Fibroblast of peridontal ligament (primary cell): ENCODE measurements at regions not wholly inside any gene's neighbourhood (a gene's known extent, or its start where the extent isn't known, plus 50 kb on each side); places are given as distances from the start of the nearest gene placed in this dataset.
"Not testable (repeated sequence)": the region's sequence is repeated elsewhere in the genome, so short reads cannot be mapped to it uniquely, and the experiment has no call there.

Experiments used
- DNase-seq: peaks from one replicate; pipeline ENCODE4 v3.0.0-alpha.2; 2010; ENCODE audit errors: extremely low read depth

DNA sequence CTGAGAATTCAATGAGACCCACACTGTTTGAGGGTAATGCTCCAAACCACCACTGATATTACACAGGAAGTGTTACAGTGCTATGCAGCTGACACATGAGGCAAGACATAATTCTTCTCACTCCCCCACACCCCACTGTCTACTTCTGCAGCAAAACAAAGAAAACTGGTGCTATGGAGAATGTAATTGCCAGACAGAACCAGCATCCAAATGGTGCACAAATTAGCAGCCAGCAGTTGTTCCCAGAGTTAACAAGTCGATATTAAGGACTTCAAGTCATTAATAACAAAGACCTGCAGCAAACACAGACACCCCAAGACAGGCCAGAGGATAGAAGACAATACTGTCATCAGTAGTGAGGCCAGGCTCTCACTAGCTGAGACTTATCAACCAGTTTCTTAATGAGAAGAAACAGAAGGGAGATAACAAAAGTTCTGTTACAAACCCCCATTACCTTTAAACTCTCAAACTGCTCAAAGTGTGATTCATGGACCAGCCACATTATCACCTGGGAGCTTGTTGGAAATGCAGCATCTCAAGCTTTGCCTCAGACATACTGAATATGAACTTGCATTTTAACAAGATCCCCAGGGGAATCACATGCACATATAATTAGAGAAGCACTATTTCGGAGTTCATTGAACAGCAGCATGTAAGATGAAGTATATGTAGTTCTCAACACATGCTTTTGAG, 58.7 kb upstream of the FNDC3B start:
- DNase-seq, result no peak

DNA sequence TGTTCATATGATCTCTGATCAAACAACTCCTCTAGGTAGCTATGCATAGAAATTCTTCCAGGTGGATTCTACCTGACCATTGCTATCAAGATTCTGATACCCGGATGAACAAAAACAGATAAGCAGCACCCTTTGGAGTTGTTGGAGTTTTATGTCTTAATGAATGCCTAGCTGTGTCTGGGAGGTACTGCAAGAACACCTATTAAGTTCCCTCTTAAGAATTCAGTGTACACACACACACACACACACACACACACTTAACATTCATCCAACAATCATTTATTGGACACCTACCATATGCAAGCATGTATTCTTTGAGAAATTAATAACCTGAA, 58.1 kb upstream of the FNDC3B start:
- DNase-seq, result no peak

DNA sequence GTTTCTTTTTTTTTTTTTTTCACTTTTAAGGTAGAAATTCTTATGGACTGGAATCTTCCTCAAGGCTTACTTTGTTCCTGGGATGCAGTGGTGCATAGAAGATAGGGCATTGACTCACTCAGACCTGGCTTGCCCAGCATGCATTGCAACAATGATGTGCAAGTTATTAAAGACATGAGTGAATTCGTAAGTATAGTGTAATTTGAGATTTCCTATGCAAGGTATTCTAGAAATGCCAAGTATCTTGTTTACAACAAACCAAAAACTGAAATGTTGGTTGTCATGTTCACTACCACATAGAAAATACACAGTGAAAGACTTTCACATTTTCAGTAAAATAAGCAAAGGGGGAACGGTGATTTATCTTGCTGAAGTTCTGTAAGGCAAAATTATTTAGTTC, 56.5 kb upstream of the FNDC3B start:
- DNase-seq, result peak; percentile 80

DNA sequence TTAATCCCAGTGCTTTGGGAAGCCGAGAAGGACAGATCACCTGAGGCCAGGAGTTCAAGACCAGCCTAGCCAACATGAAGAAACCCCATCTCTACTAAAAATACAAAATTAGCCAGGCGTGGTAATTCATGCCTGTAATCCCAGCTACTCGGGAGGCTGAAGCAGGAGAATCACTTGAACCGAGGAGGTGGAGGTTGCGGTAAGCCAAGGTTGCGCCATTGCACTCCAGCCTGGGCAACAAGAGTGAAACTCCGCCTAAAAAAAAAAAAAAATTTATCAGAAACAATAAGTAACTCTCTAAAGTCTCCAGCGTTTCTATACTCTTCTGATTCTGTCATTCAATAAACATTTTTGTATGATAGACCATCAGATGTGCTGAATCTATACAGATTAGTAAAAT, 55.7 kb upstream of the FNDC3B start:
- DNase-seq, result not testable (repeated sequence)

DNA sequence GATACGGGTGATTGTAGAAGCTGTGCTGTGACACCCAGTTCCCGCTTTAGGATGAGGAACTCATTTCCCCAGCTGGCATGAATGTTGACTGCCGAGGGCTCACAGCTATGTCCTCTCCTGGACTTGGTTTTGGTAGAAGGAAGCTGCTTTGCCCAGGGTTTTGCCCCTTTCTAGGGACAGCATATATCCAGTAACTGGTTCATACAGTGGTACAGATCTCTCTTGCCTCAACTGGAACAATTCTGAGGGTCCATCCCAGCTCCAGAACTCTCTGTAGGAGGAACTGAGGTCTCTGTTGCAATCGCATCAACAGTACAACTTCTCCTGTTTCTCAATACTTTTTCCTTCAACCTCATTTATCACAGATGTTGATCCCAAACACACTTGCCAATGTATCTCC, 54.5 kb upstream of the FNDC3B start:
- peak; percentile 38 for DNase-seq

DNA sequence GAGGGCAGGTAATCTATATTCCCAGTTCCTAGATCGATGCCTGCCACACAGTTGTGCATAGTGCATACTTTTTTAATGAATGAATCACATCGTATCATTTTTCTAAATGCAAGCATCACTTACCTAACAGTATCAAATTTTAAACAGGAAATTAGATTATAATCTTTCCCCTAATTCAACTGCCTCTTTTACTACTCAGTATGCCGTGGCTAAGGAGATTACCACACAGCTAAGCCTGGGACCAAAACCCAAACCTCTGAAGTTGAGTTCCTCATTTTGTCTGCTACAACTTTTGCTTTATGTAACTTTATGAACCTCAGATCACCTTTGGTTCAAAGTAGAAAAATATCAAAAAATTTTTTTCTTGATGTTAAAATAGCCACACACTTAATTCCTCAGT, 53.2 kb upstream of the FNDC3B start:
- DNase-seq, result no peak

DNA sequence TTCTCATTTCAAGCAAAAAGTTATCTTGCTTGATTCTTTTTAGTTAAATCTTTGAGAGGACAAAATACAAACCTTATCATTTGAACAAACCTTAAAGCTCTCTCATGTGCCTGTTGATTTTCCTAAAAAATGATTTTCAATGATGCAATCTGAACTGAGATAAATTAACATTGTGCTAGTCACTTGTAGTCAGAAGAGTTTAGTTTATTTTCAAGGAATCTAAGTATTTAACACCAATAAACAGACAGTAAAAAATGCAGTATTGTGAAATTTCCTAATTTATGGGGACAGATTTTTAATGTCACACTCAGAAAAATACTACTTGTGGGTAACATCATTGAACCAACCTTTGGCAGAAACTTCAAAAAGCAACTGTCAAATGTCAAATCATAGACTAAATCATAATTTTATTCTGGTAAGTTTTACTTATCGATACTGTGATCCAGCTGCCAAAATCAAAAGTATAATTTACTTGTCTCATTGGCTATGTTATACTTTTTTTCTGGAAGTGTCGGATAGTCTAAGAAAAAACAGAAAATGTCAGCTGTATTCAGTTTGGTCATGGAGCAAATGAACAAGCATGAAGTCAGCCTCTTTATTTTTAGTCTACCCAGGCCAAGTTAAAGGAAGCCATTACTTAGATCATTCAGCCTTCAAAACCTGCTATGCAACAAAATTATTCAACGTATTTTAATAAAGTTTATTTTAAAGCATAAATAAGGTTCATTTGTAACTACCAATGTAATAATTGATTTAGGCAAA, 52.4 kb upstream of the FNDC3B start:
- DNase-seq, result no peak
